GM12878 (cell line): ENCODE measurements at regions not wholly inside any gene's neighbourhood (a gene's known extent, or its start where the extent isn't known, plus 50 kb on each side); places are given as distances from the start of the nearest gene placed in this dataset.

Experiments
- ATAC-seq: fragments of 200-7000 bp; cut with Tn5 transposase; 3 replicates; pipeline ENCODE4 v1.9.1; 2020; ENCODE audit warnings: mild to moderate bottlenecking, moderate library complexity
- BruUV-seq: library from RNA; stranded (reverse); fragments of 400-500 nt; replicated peaks from 2 replicates; lab custom pipeline; 2021; lab: Mats Ljungman, UMichigan
- CTCF ChIA-PET: fragments of 300-600 bp; sonication (Branson Sonifier 250); formaldehyde crosslinking; extraction: SDS; loops from one replicate; lab custom pipeline; 2021; ENCODE audit warnings: inconsistent platforms; lab: Yijun Ruan, JAX
- POLR2A ChIA-PET: fragments of 350-600 bp; formaldehyde crosslinking; extraction: SDS; loops from one replicate; lab custom pipeline; 2021; ENCODE audit warnings: inconsistent platforms; lab: Charles Lee
- RAD21 ChIA-PET: fragments of 300-600 bp; sonication (Branson Sonifier 250); formaldehyde crosslinking; loops from one replicate; lab custom pipeline; 2023; ENCODE audit warnings: antibody characterized with exemption; ENCODE audit not compliant: unreplicated experiment; lab: Charles Lee
- SMC1A ChIA-PET: fragments of 300-600 bp; sonication (Branson Sonifier 250); formaldehyde crosslinking; loops from one replicate; lab custom pipeline; 2023; ENCODE audit not compliant: unreplicated experiment, uncharacterized antibody; lab: Charles Lee
- DNase-seq: peaks from one replicate; pipeline ENCODE4 v3.0.0-alpha.2; 2011; ENCODE audit warnings: low read depth, low spot score
- FAIRE-seq: peaks from 3 replicates; lab custom pipeline; 2011; peaks lifted over from hg19 to GRCh38; lab: Jason Lieb, UNC
- H2AFZ ChIP-seq: 2 replicates; pipeline ENCODE4 v1.6.0; 2011; ENCODE audit warnings: low read depth, low read length, control low read depth; ENCODE audit not compliant: control insufficient read depth
- H3K27ac ChIP-seq: 2 replicates; pipeline ENCODE4 v1.5.1; 2011; ENCODE audit warnings: control low read depth; ENCODE audit not compliant: control insufficient read depth, insufficient read depth
- H3K27me3 ChIP-seq, 2 experiments: replicated peaks in 1 of 2; 2 replicates each; pipeline versions ENCODE4 v1.6.0 to v1.6.1; 2011; ENCODE audit warnings: low read length in 1 of 2; ENCODE audit not compliant: control insufficient read depth in 2 of 2, insufficient read depth in 2 of 2
- H3K36me3 ChIP-seq, 2 experiments: 2 replicates each; pipeline ENCODE4 v1.5.1; 2011; ENCODE audit warnings: low read length in 1 of 2; ENCODE audit not compliant: control insufficient read depth in 2 of 2, insufficient read depth in 2 of 2
- H3K4me1 ChIP-seq: 2 replicates; pipeline ENCODE4 v1.6.1; 2011; ENCODE audit warnings: mild to moderate bottlenecking, low read length, moderate library complexity, mixed read lengths; ENCODE audit not compliant: control insufficient read depth, insufficient read depth
- H3K4me2 ChIP-seq: 2 replicates; pipeline ENCODE4 v1.6.0; 2011; ENCODE audit warnings: control low read depth; ENCODE audit not compliant: control insufficient read depth, insufficient read depth
- H3K4me3 ChIP-seq: fragments of 200-600 bp; sonication (generic); 2 replicates; pipeline ENCODE4 v1.5.1; 2016
- H3K79me2 ChIP-seq: 2 replicates; pipeline ENCODE4 v1.6.0; 2011; ENCODE audit warnings: low read length; ENCODE audit not compliant: control insufficient read depth, insufficient read depth
- H3K9ac ChIP-seq: 2 replicates; pipeline ENCODE4 v1.8.0; 2011; ENCODE audit warnings: low read length, control low read depth, mixed read lengths; ENCODE audit not compliant: control insufficient read depth, insufficient read depth
- H3K9me3 ChIP-seq: replicated peaks from 3 replicates; pipeline ENCODE4 v1.5.1; 2011; ENCODE audit warnings: mild to moderate bottlenecking, low read length; ENCODE audit not compliant: control insufficient read depth, insufficient read depth
- H4K20me1 ChIP-seq: 2 replicates; pipeline ENCODE4 v1.6.0; 2011; ENCODE audit not compliant: control insufficient read depth, insufficient read depth
- CHD4 ChIP-seq: fragments of 200-600 bp; sonication (generic); IDR thresholded peaks from 2 replicates; pipeline ENCODE4 v1.6.1; 2016; ENCODE audit warnings: mild to moderate bottlenecking
- DPF2 ChIP-seq: fragments of 450-650 bp; IDR thresholded peaks from 2 replicates; pipeline ENCODE4 v1.6.1; 2017; ENCODE audit warnings: mild to moderate bottlenecking
- ETV6 ChIP-seq, 2 experiments: fragments of 450-650 bp in 1 of 2; IDR thresholded peaks in 1 of 2; conservative IDR thresholded peaks in 1 of 2; 2 replicates each; pipeline ENCODE4 v1.6.1; 2014; ENCODE audit warnings: antibody characterized with exemption in 1 of 2, borderline replicate concordance in 1 of 2, low read depth in 1 of 2, mild to moderate bottlenecking in 1 of 2, moderate library complexity in 1 of 2
- GABPA ChIP-seq: IDR thresholded peaks from 2 replicates; pipeline ENCODE4 v1.6.1; 2014; ENCODE audit warnings: antibody characterized with exemption, low read depth, mild to moderate bottlenecking, inconsistent platforms
- HDAC6 ChIP-seq: fragments of 200-600 bp; sonication (generic); IDR thresholded peaks from one replicate; pipeline ENCODE4 v1.8.0; 2017; ENCODE audit warnings: antibody characterized with exemption; ENCODE audit not compliant: unreplicated experiment
- MTA3 ChIP-seq: IDR thresholded peaks from 2 replicates; pipeline ENCODE4 v1.6.1; 2012; ENCODE audit warnings: low read length, inconsistent platforms, borderline replicate concordance
- MXI1 ChIP-seq: fragments of 150-350 bp; IDR thresholded peaks from 2 replicates; pipeline ENCODE4 v1.6.1; 2011; ENCODE audit warnings: low read depth, mild to moderate bottlenecking, inconsistent platforms, low read length, improper control_type of control experiment
- NFYA ChIP-seq: IDR thresholded peaks from 2 replicates; pipeline ENCODE4 v1.6.1; 2011; ENCODE audit warnings: low read depth, mild to moderate bottlenecking, low read length, improper control_type of control experiment, borderline replicate concordance
- NFYB ChIP-seq: IDR thresholded peaks from 2 replicates; pipeline ENCODE4 v1.6.1; 2011; ENCODE audit warnings: low read depth, mild to moderate bottlenecking, low read length, improper control_type of control experiment, moderate library complexity; ENCODE audit not compliant: insufficient read depth
- NR2F1 ChIP-seq: fragments of 450-650 bp; conservative IDR thresholded peaks from 2 replicates; pipeline ENCODE4 v1.6.1; 2017; ENCODE audit warnings: mild to moderate bottlenecking
- RAD21 ChIP-seq: IDR thresholded peaks from 2 replicates; pipeline ENCODE4 v1.6.1; 2011; ENCODE audit warnings: mild to moderate bottlenecking, low read depth, low read length, moderate library complexity; ENCODE audit not compliant: insufficient read depth
- TCF7 ChIP-seq: IDR thresholded peaks from 2 replicates; pipeline ENCODE4 v1.6.1; 2014; ENCODE audit warnings: antibody characterized with exemption, borderline replicate concordance
- WRNIP1 ChIP-seq: IDR thresholded peaks from 2 replicates; pipeline ENCODE4 v1.6.1; 2011; ENCODE audit warnings: low read depth, low read length, improper control_type of control experiment, borderline replicate concordance
- YY1 ChIP-seq: IDR thresholded peaks from 2 replicates; pipeline ENCODE4 v1.6.1; 2011; ENCODE audit warnings: low read depth, mild to moderate bottlenecking, low read length
- ZNF207 ChIP-seq: fragments of 450-650 bp; IDR thresholded peaks from 2 replicates; pipeline ENCODE4 v1.6.1; 2014; ENCODE audit warnings: antibody characterized with exemption, mild to moderate bottlenecking, borderline replicate concordance
- WGBS: methylation state at CpG from one replicate; pipeline ENCODE4 v1.1.6; 2016; ENCODE audit warnings: low lambda C conversion rate; ENCODE audit not compliant: insufficient replicate concordance, insufficient coverage; ENCODE audit errors: missing lambda C conversion rate; 5-methylcytosine and 5-hydroxymethylcytosine counted together
- in situ Hi-C: fragments of 300-500 bp; cut with MboI; formaldehyde crosslinking; loops from 9 replicates; pipeline ENCODE4 v1.14.3; 2018; ENCODE audit warnings: mixed read lengths
- intact Hi-C: fragments of 100-400 bp; cut with micrococcal nuclease; formaldehyde crosslinking; loops from one replicate; pipeline ENCODE4 v1.14.2; 2022; ENCODE audit not compliant: unreplicated experiment
- TF ChIP-seq, protein P1 (sequence below): IDR thresholded peaks from 2 replicates; pipeline ENCODE4 v1.6.1; 2011; ENCODE audit warnings: borderline replicate concordance, low read depth, mild to moderate bottlenecking, moderate library complexity, mixed read lengths, low read length; ENCODE audit not compliant: insufficient read depth; ENCODE audit errors: extremely low read length

GRCh38 chr18:1446765-1447164 is 542.1 kb downstream of the ADCYAP1 start:
- ChIA-PET SMC1A (no interaction called here), POLR2A (no interaction called here), CTCF (no interaction called here), RAD21 (no interaction called here)
- no peak overlapping the region for H3K4me2 ChIP-seq
- no peaks in the 10 kb centered on the region for H3K9me3 ChIP-seq
- FAIRE-seq (no peak), ATAC-seq (no peak), DNase-seq (no peak)
- no peak overlapping the region for H3K27ac ChIP-seq
- no peak overlapping the region for H3K4me3 ChIP-seq
- no peaks in the 10 kb centered on the region for H3K27me3 ChIP-seq
- H3K4me1 ChIP-seq = no peaks in the 10 kb centered on the region
- H3K9ac ChIP-seq = no peak overlapping the region
- H3K79me2 ChIP-seq = no peaks in the 10 kb centered on the region
- no peak for TF ChIP-seq DPF2
- TF ChIP-seq, protein P1, sequence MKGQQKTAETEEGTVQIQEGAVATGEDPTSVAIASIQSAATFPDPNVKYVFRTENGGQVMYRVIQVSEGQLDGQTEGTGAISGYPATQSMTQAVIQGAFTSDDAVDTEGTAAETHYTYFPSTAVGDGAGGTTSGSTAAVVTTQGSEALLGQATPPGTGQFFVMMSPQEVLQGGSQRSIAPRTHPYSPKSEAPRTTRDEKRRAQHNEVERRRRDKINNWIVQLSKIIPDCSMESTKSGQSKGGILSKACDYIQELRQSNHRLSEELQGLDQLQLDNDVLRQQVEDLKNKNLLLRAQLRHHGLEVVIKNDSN = no peak
- no peak for TF ChIP-seq CHD4
- no peak for TF ChIP-seq WRNIP1
- TF ChIP-seq YY1 = no peak
- no peak for TF ChIP-seq MTA3
- no peak for TF ChIP-seq MXI1
- no peak for TF ChIP-seq NR2F1
- no peak for TF ChIP-seq RAD21
- H4K20me1 ChIP-seq = no peaks in the 10 kb centered on the region
- 0% methylated on average over 1 of the region's 1 CpG for WGBS
- H2AFZ ChIP-seq = no peak overlapping the region
- no peaks in the 10 kb centered on the region for H3K36me3 ChIP-seq
- in situ Hi-C loops = no loop called here
- intact Hi-C loops = no loop called here
- BruUV-seq = no TSS peak

GRCh38 chr18:1452821-1453220 is 548.1 kb downstream of the ADCYAP1 start:
- H3K4me1 ChIP-seq = no peaks in the 10 kb centered on the region
- no peak overlapping the region for H2AFZ ChIP-seq
- no peaks in the 10 kb centered on the region for H3K36me3 ChIP-seq
- ChIA-PET POLR2A (no interaction called here), SMC1A (no interaction called here), CTCF (no interaction called here), RAD21 (no interaction called here)
- H4K20me1 ChIP-seq = no peaks in the 10 kb centered on the region
- no peak overlapping the region for H3K4me2 ChIP-seq
- no peak for DNase-seq
- FAIRE-seq = no peak
- no peak for ATAC-seq
- BruUV-seq = no TSS peak
- 0% methylated on average over 1 of the region's 1 CpG for WGBS
- no peak overlapping the region for H3K27ac ChIP-seq
- no peaks in the 10 kb centered on the region for H3K27me3 ChIP-seq
- H3K9me3 ChIP-seq = no peaks in the 10 kb centered on the region
- no peak overlapping the region for H3K4me3 ChIP-seq
- in situ Hi-C loops = no loop called here
- no peaks in the 10 kb centered on the region for H3K79me2 ChIP-seq
- no peak overlapping the region for H3K9ac ChIP-seq
- TF ChIP-seq ETV6 (conservative IDR thresholded peaks at IDR 0.05 in 1 of 2, IDR thresholded peaks at IDR 0.05 in 1 of 2; ENCODE audit: borderline replicate concordance in 1 of 2, low read depth in 1 of 2) (no peak), NFYB (no peak), GABPA (no peak), NFYA (no peak), TCF7 (no peak), HDAC6 (no peak), ZNF207 (no peak)
- intact Hi-C loops = no loop called here
